SH-SY5Y (cell line): ENCODE measurements at regions not wholly inside any gene's neighbourhood (a gene's known extent, or its start where the extent isn't known, plus 50 kb on each side); places are given as distances from the start of the nearest gene placed in this dataset.

Source experiments
- GATA2 ChIP-seq: IDR thresholded peaks from 2 replicates; pipeline ENCODE4 v1.6.1; 2011; ENCODE audit warnings: mild to moderate bottlenecking, low read depth, low read length
- GATA3 ChIP-seq: IDR thresholded peaks from 2 replicates; pipeline ENCODE4 v1.6.1; 2011; ENCODE audit warnings: low read depth, mild to moderate bottlenecking, low read length, moderate library complexity

DNA sequence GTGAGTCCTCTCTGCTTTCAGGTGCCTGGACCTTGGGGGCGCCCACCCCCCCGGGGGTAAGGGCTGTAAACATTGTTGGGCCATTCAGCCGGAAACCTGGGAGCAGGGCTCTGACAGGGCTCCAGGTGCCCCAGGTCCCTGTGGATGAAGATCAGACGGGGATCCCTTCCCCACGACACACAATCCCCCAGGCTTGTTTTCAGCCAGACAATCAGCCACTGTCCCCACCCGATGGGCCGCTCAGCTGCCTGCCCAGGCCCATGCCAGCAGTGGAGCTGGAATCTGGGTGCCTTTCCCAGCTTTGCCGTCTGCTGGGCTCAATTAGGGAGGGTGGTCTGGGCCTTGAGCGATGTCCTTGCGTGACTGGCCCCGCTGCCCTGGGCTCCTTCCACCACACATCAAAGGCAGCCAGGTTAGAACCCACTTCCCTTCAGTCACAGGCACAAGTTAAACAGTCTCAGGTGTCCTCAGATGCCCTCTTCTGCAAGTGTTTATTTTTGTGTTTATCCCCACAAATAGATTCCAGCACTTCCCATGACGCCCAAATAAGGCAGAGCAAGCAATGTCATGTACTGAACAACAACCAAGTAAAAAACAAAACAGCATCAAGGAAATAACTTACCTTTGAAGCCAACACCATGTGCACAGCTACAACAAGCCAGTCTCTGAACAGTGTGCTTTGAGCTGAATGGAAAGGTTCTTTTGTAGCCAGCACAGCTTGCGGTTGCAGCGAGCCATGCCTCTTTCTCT lies 77.0 kb upstream of the ALDH1A3 start:
- no peak for TF ChIP-seq GATA3
- TF ChIP-seq GATA2: no peak
